ENCODE measurements at regions not wholly inside any gene's neighbourhood (a gene's known extent, or its start where the extent isn't known, plus 50 kb on each side); places are given as distances from the start of the nearest gene placed in this dataset.

DNA sequence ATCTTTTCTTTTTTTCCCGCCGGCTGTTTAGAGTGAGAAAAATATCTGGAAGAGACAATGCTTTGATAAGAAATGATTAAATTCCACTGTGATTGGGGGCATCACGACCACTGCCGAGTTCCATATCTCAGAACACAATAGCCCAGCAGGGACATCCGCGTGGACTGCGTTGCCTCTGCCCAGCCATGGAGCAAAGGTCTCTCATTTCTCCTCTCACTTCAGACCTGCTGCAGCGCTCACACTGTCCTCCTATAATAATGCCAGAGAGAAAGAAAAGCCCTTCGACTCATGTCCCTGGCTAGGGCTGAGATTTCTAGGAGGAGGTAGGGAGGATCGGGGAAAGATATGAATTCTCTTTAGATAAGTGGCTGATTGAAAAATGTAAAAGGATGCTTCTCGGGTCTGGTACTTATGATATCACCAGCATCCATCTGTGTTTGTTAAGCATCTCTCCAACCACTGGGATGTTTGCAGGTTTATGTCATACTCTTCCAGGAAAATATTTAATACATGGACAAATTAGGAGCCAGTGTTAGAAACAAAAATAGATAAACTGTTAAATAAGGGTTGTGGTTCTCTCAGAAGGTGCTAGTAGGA is 472.9 kb upstream of the AKR1E2 start:
- no peak for DNase-seq (ENCODE audit: low read depth, low spot score)
- no peak overlapping the region for H3K4me3 ChIP-seq (ENCODE audit: low read length)

DNA sequence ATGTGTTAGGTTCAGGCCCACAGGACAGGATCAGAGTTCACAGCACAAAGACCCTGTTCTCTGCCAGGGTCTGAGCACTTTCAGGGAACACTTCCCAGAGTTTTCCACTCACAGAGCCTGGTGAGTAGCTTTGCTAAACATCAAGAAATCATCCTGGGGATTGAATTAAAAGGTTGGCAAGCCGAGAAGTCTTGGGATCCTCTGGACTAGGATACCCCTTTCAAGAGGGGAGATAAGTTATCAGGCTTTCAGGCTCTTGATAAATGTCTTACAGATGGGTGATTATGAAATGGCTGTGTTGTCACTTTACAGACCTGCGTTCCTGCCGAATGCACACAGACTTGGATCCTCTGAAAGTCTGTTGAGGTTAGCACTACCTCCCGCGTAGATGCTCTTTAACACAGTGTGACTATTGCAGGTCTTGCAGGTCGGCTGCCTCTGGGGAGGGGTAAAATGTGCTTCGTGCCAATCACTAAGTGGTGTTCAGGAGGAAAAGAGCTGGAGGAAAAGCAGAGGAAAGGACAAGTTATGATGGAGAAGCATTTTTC is 473.5 kb upstream of the AKR1E2 start:
- no peak for DNase-seq (ENCODE audit: low read depth, low spot score)
- no peak overlapping the region for H3K4me3 ChIP-seq (ENCODE audit: low read length)

DNA sequence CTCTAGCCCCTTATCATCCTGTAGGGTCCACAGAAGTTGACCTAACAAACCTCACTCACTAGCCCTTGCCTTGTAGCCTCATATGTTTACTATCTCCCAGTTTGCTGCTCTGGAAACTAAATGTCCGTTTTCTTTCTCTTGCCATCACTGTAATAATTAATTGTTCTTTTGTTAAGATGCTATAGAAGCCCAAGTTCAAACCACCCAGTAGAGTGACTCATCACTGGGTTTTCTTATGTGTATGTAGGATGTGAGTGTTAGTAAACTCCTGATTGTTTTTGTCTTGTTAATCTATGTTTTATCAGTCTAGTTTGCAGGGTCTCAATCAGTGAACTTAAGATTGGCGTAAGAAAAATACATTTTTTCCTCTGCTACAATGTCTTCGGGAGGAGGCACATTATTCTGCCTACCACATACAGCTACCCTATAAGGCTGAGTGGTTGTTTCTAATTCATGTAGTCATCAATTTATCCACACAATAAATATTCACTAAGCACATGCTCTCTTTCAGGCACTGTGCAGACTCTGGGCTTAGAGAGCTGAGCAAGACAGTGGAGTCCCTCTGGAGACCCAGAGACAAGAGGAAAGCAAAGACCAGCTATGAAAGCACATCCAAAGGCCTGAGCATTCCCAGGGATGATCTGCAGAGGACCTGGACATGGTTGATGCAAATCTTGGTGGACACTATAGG is 474.1 kb upstream of the AKR1E2 start:
- H3K4me3 ChIP-seq (ENCODE audit: low read length): no peak overlapping the region
- DNase-seq (ENCODE audit: low read depth, low spot score): no peak

DNA sequence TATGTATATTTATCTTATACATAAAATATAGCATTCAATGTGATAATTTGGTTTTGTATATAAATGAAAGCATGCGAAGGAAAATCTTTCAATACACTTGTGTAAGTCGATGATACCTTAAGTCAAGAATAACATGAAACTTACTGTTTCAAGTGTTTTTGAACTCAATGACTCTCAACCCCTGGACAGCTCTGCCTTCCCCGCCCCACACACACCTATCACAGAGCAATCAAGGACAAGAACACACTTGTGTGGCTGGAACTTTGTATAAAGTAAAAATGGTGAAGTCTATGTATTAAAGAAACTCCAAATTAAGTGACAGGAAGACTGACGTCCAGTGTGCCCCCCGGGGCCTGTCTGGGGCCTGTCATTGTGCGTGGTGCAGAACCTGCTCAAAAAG is 478.6 kb upstream of the AKR1E2 start:
- DNase-seq (ENCODE audit: low read depth, low spot score): no peak
- no peak overlapping the region for H3K4me3 ChIP-seq (ENCODE audit: low read length)

DNA sequence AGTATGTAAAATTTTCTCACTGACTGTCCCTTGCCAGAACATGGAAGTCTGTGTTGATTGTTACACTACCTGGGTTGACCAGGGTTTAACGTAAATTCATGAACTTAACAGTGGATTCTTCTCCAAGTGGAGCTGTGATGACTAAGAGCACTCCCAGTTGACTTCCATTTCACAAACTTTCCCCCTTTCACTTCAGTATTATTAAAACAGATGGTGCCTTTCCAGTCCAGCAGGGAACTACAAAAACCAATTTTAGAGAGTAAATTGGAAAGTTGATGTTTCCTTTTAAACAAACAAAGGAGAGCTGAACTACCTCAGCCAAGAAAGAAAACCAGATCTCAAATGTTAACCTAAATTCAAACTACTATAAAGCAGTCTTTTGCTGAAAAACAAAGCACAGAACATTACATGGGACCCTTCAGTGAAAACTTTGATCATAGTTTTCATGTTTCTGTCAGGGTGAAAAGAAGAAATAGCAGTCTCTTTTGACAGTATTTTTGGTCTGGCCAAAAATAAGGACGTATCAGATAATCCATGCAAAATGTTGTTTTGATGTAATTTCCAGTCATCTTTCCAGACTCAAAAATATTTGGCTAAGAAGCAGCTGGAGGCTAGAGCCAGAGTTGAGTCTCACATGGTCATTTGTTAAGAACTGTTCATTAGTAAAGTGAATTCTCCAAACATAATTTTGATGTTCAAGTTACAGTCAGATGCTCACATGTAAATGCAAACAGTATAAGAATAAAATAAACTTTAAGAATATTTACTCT is 479.9 kb upstream of the AKR1E2 start:
- H3K4me3 ChIP-seq (ENCODE audit: low read length): no peak overlapping the region
- DNase-seq (ENCODE audit: low read depth, low spot score): no peak

DNA sequence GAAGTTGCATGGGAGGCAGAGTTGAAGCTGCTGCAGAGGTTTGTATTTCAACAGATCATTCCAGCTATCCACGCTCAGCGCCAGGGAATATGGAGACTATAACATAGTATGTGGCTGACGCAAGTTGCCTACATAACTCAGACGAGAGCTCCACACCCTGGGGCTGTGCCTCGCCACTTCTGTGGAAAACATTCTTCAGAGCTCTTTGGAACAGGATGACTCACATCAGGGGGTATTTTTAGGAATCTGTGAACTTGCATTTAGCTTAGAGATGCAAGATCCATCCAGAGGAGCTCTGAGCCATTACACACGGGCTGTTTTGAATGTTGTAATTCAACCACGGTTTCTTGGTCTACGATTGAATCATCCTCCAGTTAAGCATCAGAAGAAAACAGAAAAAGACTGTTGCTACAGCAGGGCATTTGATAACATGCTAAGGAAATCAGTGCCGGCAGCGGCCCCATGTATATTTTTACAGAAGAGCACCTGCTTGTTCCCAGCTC is 481.5 kb upstream of the AKR1E2 start:
- DNase-seq (ENCODE audit: low read depth, low spot score): no peak
- H3K4me3 ChIP-seq (ENCODE audit: low read length): no peak overlapping the region

DNA sequence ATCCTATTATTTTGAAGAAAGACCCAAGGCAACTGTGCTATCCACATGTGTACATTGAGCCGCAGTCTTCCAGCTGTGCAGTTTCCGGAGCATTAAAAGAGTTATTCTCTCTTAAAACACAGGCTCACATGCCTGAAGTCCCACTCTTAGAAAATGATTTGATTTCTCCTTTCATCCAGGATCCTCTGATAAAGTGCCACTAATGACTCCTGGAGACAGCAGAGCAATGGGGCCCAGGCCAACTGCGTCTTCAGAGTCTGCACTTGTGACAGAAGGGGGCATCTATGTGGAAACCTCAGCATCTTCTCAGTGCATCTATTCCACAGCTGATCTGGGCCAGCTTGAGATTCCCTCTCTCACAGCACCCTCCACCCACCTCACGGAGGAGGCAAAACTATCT is 482.1 kb upstream of the AKR1E2 start:
- H3K4me3 ChIP-seq (ENCODE audit: low read length): no peak overlapping the region
- DNase-seq (ENCODE audit: low read depth, low spot score): no peak

DNA sequence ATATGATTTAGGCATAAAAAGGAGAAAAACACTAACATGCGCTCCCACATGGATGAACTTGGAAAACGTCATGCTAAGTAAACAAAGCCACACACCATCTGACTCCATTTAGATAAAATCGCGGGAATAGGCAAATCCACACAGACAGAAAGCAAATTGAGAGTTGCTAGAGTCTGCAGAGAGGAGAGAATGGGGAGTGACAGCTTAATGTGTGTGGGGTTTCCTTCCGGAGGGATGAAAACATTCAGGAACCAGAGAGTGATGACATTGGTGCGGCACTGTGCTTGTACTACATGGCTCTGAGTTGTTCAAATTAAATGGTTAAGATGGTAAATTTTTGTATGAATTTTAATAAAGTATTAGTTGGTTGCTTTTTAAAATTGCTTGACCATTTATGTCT is 482.9 kb upstream of the AKR1E2 start:
- DNase-seq (ENCODE audit: low read depth, low spot score): no peak
- no peak overlapping the region for H3K4me3 ChIP-seq (ENCODE audit: low read length)

DNA sequence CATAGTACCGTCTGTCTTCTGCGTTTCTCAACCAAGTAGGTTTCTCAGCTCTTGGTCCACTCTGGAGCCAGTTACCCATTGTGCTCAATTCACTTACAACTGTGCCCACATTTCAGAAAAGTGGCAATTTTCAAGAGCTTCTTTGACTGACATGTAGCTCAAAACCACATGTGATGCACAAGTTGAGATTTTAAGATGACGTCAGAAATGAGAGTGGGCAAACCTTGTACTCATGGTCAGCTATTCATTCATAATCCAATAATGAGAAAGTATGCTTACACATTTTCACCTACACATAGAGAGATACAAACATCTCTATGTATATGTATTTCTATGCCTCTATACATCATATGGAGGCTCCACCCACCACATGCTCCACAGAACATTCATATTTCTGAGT is 487.2 kb upstream of the AKR1E2 start:
- no peak overlapping the region for H3K4me3 ChIP-seq (ENCODE audit: low read length)
- DNase-seq (ENCODE audit: low read depth, low spot score): no peak

DNA sequence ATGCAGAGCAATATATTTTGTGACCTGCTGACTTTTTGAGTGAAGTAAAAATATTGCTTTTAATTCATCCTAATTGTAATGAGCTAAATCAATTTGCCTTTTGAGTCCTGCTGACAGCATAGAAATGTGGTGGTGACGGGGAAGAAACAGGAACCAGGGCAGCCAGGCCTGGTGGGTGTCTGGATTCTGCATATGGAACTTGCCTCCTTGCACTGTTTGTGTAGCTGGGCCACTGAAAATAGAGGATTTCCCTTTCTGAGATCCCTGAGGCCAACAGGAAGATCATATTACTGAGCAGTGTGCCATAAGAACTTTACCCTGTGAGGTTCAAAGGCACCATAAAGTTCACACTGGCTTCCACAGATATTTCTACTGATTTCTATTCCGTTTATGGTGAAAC is 488.4 kb upstream of the AKR1E2 start:
- no peak for DNase-seq (ENCODE audit: low read depth, low spot score)
- no peak overlapping the region for H3K4me3 ChIP-seq (ENCODE audit: low read length)

DNA sequence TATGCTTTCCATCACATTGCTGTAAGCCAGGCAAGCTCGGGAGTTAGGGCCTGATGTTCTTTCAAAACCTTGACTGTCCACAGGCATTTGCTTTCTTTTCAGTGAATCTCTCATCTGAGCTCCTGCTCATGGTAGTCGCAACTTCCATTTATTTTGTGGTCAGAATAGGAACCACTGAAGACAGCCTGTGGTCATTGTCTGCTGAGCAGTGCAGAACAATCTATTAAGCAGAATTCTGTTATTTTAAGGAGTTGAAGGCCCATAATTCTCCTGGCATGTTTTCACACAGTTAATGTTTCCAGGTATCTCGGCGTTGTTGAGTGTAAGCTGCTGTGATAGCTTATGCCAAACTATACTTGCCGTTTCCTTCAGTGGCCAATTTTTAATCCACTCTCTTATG is 491.1 kb upstream of the AKR1E2 start:
- H3K4me3 ChIP-seq (ENCODE audit: low read length): no peak overlapping the region
- DNase-seq (ENCODE audit: low read depth, low spot score): no peak

DNA sequence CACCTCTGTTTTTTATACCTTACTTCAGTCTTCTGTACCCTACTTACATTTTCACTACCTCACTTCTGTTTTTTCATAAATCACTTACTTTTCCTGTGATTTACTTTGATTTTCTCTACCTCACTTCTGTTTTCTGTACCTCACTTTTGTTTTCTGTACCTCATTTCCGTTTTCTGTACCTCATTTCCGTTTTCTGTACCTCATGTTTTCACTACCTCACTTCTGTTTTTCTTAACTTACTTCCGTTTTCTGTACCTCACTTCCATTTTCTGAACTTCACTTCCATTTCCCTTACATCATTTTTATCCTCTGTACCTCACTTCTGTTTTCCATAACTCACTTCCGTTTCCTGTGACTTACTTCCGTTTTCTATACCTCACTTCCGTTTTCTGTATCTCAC is 492.0 kb upstream of the AKR1E2 start:
- no peak overlapping the region for H3K4me3 ChIP-seq (ENCODE audit: low read length)
- no peak for DNase-seq (ENCODE audit: low read depth, low spot score)

DNA sequence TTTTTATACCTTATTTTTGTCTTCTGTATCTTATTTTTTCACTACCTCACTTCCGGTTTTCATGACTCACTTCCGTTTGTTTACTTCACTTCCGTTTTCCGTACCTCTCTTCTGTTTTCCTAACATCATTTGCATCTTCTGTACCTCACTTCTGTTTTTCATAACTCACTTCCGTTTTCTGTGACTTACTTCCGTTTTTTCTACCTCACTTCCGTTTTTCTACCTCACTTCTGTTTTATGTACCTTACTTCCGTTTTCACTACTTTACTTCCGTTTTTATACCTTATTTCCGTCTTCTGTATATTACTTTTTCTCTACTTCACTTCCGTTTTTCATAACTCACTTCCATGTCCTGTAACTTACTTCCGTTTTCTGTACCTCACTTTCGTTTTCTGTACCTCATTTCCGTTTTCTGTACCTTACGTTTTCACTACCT is 492.5 kb upstream of the AKR1E2 start:
- no peak for DNase-seq (ENCODE audit: low read depth, low spot score)
- H3K4me3 ChIP-seq (ENCODE audit: low read length): no peak overlapping the region

DNA sequence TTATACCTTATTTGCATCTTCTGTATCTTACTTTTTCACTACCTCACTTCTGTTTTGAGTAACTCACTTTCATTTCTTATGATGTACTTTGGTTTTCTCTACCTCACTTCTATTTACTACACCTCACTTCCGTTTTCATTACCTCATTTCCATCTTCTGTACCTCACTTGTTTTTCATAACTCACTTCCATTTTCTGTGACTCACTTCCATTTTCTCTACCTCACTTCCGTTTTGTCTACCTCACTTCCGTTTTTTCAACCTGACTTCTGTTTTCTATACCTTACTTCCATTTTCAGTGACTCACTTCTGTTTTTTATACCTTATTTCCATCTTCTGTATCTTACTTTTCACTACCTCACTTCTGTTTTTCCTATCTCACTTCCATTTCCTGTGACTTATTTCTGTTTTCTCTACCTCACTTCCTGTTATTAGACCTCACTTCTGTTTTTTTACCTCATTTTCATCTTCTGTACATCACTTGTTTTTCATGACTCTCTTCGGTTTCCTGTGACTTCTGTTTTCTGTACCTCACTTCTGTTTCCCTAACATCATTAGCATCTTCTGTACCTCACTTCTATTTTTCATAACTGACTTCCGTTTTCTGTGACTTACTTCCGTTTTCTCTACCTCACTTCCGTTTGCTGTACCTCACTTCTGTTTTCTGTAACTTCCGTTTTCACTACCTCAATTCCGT is 493.1 kb upstream of the AKR1E2 start:
- H3K4me3 ChIP-seq (ENCODE audit: low read length): no peak overlapping the region
- DNase-seq (ENCODE audit: low read depth, low spot score): no peak

DNA sequence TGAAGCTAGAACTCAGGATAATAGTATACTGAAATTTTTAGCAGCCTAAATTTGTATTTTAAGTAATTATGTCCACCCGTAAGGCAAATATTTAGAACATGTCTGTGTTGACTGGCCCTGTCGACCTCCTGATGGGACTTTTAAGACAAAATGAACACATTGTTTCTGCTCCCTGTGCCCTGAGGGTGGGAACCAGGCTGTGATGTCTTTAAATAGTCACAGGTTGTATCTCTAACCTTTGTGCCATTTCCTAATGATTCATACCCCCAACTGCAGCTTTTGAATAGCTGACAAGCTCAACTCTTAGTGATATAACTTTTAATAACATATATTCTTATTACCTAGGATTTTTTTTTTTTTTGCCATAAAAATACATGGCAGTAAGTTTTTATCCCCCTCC is 494.9 kb upstream of the AKR1E2 start:
- H3K4me3 ChIP-seq (ENCODE audit: low read length): no peak overlapping the region
- no peak for DNase-seq (ENCODE audit: low read depth, low spot score)

DNA sequence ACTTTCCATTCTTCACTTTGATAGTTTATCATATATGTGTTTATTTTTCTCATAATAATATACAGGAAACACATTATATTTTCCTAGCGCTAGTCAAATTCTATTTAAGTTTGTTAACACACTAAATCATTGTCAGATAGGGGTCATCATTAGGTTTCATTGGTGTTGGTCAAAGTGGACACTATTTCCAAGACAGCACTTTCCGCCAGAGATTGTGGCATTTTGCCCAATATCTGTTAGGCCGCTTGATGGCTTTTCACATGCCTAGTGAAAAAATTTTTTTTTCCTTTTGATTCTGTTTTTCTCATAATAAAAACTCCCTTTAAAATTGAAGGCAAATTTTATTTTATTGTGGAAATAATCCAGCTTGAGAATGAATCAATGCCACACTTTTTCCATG is 495.4 kb upstream of the AKR1E2 start:
- no peak overlapping the region for H3K4me3 ChIP-seq (ENCODE audit: low read length)
- DNase-seq (ENCODE audit: low read depth, low spot score): no peak

DNA sequence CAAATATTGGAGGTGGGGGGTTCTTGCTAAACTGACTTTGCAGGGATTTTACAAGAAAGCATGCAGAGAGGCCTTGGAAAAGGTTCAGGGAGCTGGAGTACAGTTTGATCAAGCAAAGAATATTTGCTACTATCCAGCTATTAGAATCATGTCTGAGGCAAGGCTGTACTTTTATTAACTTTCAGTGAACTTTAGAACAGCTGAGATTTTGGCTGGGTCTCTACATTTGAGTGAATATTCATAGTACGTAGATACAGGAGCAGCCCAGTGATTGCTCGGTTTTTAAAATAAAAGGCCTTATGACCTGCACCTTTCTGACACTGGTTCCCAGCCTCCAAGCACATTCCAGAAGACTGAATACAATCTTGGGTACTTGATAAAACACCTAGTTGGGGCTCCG is 496.8 kb upstream of the AKR1E2 start:
- no peak for DNase-seq (ENCODE audit: low read depth, low spot score)
- H3K4me3 ChIP-seq (ENCODE audit: low read length): no peak overlapping the region

DNA sequence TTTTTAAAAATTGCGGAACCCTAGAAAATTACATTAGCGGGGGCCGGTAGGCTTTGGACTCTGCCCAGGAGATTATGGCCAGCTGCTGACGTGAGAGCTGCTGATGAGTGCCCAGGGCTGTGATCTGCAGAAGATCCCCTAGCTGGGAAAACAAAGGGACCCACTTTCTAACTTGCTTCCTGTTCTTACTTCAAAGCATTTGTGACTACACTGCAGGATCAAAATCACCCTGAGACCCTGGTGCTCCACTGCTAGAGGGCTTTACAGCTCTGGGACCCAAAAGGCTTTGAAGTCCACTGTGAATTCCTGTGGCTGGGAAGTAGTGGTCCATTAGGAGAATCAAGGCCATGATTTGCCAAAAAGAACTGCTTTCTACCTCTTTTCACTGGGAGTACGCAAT is 499.4 kb upstream of the AKR1E2 start:
- no peak for DNase-seq (ENCODE audit: low read depth, low spot score)
- no peak overlapping the region for H3K4me3 ChIP-seq (ENCODE audit: low read length)

DNA sequence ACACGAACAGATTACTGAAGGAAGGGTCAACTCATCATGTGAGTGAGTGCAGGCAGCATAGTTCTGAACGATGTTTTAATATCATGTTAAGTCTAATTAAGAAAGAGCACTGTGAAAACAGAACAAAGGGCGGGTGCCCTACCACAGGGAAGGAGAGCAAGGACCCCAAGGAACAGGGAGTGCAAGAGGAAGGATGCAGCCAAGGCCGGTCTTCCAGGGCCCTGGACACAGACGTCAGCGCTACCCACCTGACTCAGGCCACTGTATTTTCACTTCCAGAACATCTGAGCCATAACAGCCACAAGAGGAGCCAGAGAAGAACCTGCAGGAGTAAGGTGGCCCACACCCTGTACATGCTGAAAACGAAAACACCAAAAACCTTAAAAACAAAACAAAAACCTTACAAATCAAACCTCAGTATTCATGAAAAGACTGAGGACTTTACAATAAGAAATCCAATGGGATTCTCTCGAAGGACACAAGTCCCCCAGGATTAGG is 506.1 kb upstream of the AKR1E2 start:
- no peak for DNase-seq (ENCODE audit: low read depth, low spot score)

More for the DNA sequence above, 506.1 kb upstream of the AKR1E2 start:
- no peak overlapping the region for H3K4me3 ChIP-seq (ENCODE audit: low read length)

All from Jurkat, Clone E6-1 (cell line).